IPS-15b (cell line): ENCODE measurements at regions not wholly inside any gene's neighbourhood (a gene's known extent, or its start where the extent isn't known, plus 50 kb on each side); places are given as distances from the start of the nearest gene placed in this dataset.

ENCODE experiments used
- H3K27me3 ChIP-seq: one replicate; pipeline ENCODE4 v1.6.1; 2013; ENCODE audit warnings: low read length; ENCODE audit not compliant: control insufficient read depth, insufficient read depth
- H3K36me3 ChIP-seq: one replicate; pipeline ENCODE4 v1.6.1; 2013; ENCODE audit warnings: low read length; ENCODE audit not compliant: control insufficient read depth, insufficient read depth
- H3K4me1 ChIP-seq: one replicate; pipeline ENCODE4 v1.6.1; 2013; ENCODE audit warnings: mild to moderate bottlenecking, low read length; ENCODE audit not compliant: control insufficient read depth, insufficient read depth
- H3K4me3 ChIP-seq: one replicate; pipeline ENCODE4 v1.5.1; 2013; ENCODE audit warnings: low read depth, low read length
- H3K9ac ChIP-seq: one replicate; pipeline ENCODE4 v1.6.1; 2013; ENCODE audit warnings: low read depth, mild to moderate bottlenecking, low read length
- H3K9me3 ChIP-seq: one replicate; pipeline ENCODE4 v1.6.1; 2013; ENCODE audit warnings: mild to moderate bottlenecking, low read length; ENCODE audit not compliant: control insufficient read depth, insufficient read depth

GRCh38 chr1:178020968-178021640 is 51.2 kb upstream of the SEC16B start:
- Histone ChIP-seq H3K27me3 (no peaks in the 10 kb centered on the region), H3K9ac (no peak overlapping the region), H3K9me3 (no peaks in the 10 kb centered on the region), H3K4me1 (no peaks in the 10 kb centered on the region), H3K4me3 (no peak overlapping the region), H3K36me3 (no peaks in the 10 kb centered on the region)

GRCh38 chr1:178021950-178022349 is 52.1 kb upstream of the SEC16B start:
- H3K9ac ChIP-seq, result no peak overlapping the region
- no peaks in the 10 kb centered on the region for H3K9me3 ChIP-seq
- no peaks in the 10 kb centered on the region for H3K4me1 ChIP-seq
- no peaks in the 10 kb centered on the region for H3K27me3 ChIP-seq
- H3K4me3 ChIP-seq, result no peak overlapping the region
- no peaks in the 10 kb centered on the region for H3K36me3 ChIP-seq

- H3K4me3 ChIP-seq, result no peak overlapping the region
- H3K4me1 ChIP-seq, result no peaks in the 10 kb centered on the region
- no peak overlapping the region for H3K9ac ChIP-seq
These were observed 53.3 kb upstream of the SEC16B start for GRCh38 chr1:178023181-178023618.

GRCh38 chr1:178024504-178024903 is 54.6 kb upstream of the SEC16B start:
- Histone ChIP-seq H3K27me3 (no peaks in the 10 kb centered on the region), H3K4me1 (no peaks in the 10 kb centered on the region), H3K9me3 (no peaks in the 10 kb centered on the region), H3K9ac (no peak overlapping the region), H3K4me3 (no peak overlapping the region), H3K36me3 (no peaks in the 10 kb centered on the region)

More at GRCh38 chr1:178023181-178023618, 53.3 kb upstream of the SEC16B start:
- H3K36me3 ChIP-seq, result no peaks in the 10 kb centered on the region
- no peaks in the 10 kb centered on the region for H3K9me3 ChIP-seq
- H3K27me3 ChIP-seq, result no peaks in the 10 kb centered on the region

GRCh38 chr1:178025613-178026356 is 55.9 kb upstream of the SEC16B start:
- Histone ChIP-seq H3K9ac (no peak overlapping the region), H3K36me3 (no peaks in the 10 kb centered on the region)

GRCh38 chr1:178028841-178029481 is 59.1 kb upstream of the SEC16B start:
- no peaks in the 10 kb centered on the region for H3K4me1 ChIP-seq
- H3K4me3 ChIP-seq, result no peak overlapping the region
- no peaks in the 10 kb centered on the region for H3K36me3 ChIP-seq
- H3K9me3 ChIP-seq, result no peaks in the 10 kb centered on the region
- H3K9ac ChIP-seq, result no peak overlapping the region
- H3K27me3 ChIP-seq, result no peaks in the 10 kb centered on the region

More at GRCh38 chr1:178025613-178026356, 55.9 kb upstream of the SEC16B start:
- Histone ChIP-seq H3K9me3 (no peaks in the 10 kb centered on the region), H3K27me3 (no peaks in the 10 kb centered on the region), H3K4me1 (no peaks in the 10 kb centered on the region), H3K4me3 (no peak overlapping the region)

GRCh38 chr1:178030467-178030866 is 60.6 kb upstream of the SEC16B start:
- no peak overlapping the region for H3K4me3 ChIP-seq
- no peaks in the 10 kb centered on the region for H3K9me3 ChIP-seq
- no peaks in the 10 kb centered on the region for H3K27me3 ChIP-seq
- H3K4me1 ChIP-seq, result no peaks in the 10 kb centered on the region
- H3K9ac ChIP-seq, result no peak overlapping the region
- no peaks in the 10 kb centered on the region for H3K36me3 ChIP-seq

- H3K9ac ChIP-seq, result no peak overlapping the region
- H3K4me3 ChIP-seq, result no peak overlapping the region
- H3K4me1 ChIP-seq, result no peaks in the 10 kb centered on the region
- H3K9me3 ChIP-seq, result no peaks in the 10 kb centered on the region
- no peaks in the 10 kb centered on the region for H3K27me3 ChIP-seq
- H3K36me3 ChIP-seq, result no peaks in the 10 kb centered on the region
These were observed 62.0 kb upstream of the RASAL2 start for GRCh38 chr1:178031856-178032320.

- H3K27me3 ChIP-seq, result no peaks in the 10 kb centered on the region
These were observed 60.9 kb upstream of the RASAL2 start for GRCh38 chr1:178033019-178033418.

GRCh38 chr1:178034676-178035075 is 59.2 kb upstream of the RASAL2 start:
- Histone ChIP-seq H3K4me1 (no peaks in the 10 kb centered on the region), H3K27me3 (no peaks in the 10 kb centered on the region)

More at GRCh38 chr1:178033019-178033418, 60.9 kb upstream of the RASAL2 start:
- H3K4me1 ChIP-seq, result no peaks in the 10 kb centered on the region
- no peaks in the 10 kb centered on the region for H3K9me3 ChIP-seq
- no peak overlapping the region for H3K9ac ChIP-seq
- H3K36me3 ChIP-seq, result no peaks in the 10 kb centered on the region
- no peak overlapping the region for H3K4me3 ChIP-seq

GRCh38 chr1:178036090-178036489 is 57.8 kb upstream of the RASAL2 start:
- no peak overlapping the region for H3K4me3 ChIP-seq
- H3K27me3 ChIP-seq, result no peaks in the 10 kb centered on the region
- H3K9me3 ChIP-seq, result no peaks in the 10 kb centered on the region
- no peak overlapping the region for H3K9ac ChIP-seq
- H3K36me3 ChIP-seq, result no peaks in the 10 kb centered on the region
- H3K4me1 ChIP-seq, result no peaks in the 10 kb centered on the region

More at GRCh38 chr1:178034676-178035075, 59.2 kb upstream of the RASAL2 start:
- no peak overlapping the region for H3K4me3 ChIP-seq
- no peaks in the 10 kb centered on the region for H3K9me3 ChIP-seq
- H3K9ac ChIP-seq, result no peak overlapping the region
- H3K36me3 ChIP-seq, result no peaks in the 10 kb centered on the region
